ENCODE measurements at regions not wholly inside any gene's neighbourhood (a gene's known extent, or its start where the extent isn't known, plus 50 kb on each side); places are given as distances from the start of the nearest gene placed in this dataset.

DNA sequence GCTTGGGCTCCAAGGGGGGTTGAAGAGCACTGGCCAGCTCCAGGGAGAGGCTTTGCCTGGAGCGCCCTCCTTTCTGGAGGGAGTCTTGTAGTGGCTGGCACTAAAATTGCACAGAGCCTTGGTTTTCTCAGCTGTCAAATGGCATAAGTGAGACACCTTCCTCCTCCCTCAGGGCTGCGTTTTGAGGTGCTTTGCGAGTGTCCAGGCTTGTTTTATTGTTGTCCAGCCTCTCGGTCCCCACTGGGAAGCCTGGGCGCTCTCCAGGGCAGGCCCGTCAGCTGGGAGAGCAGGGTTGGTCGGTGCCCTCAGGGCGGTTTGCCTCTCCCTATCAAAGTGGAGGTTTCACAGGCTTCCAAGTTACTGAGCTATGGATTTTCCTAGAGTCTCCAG, 149.3 kb upstream of the B3GAT1 start:
- no peak for DNase-seq (ENCODE audit: low read depth)
- TF ChIP-seq, protein P1, sequence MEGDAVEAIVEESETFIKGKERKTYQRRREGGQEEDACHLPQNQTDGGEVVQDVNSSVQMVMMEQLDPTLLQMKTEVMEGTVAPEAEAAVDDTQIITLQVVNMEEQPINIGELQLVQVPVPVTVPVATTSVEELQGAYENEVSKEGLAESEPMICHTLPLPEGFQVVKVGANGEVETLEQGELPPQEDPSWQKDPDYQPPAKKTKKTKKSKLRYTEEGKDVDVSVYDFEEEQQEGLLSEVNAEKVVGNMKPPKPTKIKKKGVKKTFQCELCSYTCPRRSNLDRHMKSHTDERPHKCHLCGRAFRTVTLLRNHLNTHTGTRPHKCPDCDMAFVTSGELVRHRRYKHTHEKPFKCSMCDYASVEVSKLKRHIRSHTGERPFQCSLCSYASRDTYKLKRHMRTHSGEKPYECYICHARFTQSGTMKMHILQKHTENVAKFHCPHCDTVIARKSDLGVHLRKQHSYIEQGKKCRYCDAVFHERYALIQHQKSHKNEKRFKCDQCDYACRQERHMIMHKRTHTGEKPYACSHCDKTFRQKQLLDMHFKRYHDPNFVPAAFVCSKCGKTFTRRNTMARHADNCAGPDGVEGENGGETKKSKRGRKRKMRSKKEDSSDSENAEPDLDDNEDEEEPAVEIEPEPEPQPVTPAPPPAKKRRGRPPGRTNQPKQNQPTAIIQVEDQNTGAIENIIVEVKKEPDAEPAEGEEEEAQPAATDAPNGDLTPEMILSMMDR (IDR thresholded peaks at IDR 0.05; ENCODE audit: low read length, missing control alignments) = no peak
- no peak overlapping the region for H3K4me3 ChIP-seq (replicated peaks; ENCODE audit: low read depth, low read length)

DNA sequence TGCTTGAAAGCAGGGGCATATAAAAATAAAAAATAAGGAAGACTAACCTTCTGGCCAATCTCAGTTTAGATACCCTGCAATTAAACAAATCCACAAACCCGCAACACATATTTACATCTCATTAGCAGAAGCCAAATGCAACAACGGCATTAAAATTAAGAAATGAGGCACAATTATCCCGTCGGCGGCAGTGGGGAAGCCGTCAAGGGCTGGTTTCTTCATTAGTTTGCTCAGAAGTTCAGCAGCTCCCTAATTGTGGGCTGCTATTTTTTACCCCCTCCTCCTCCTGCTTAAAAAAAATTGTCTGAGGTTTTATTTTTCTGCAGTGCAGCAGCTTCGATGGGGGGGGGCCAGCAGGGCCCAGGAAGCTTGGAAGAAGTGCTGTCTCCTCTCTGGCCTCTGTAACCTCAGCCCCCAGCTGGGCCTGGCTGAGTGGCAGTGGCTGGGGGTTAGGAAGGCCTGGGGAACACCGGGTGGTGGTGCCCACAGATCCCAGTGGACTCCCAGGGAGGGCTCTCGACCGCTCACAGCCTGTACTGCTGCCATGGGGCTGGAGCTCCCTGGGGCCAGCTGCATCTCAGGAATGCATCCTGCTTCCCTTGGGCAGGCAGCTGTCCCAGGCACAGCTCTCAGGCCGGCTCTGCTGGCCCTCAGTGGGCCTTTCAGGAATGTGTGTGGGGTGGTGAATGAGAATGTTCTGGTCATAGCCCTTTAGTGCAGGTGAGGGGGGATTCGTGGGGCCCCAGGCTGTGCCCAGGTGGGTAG, 148.7 kb upstream of the B3GAT1 start:
- TF ChIP-seq, protein P1 (IDR thresholded peaks at IDR 0.05; ENCODE audit: low read length, missing control alignments) = no peak
- DNase-seq (ENCODE audit: low read depth) = no peak
- H3K4me3 ChIP-seq (replicated peaks; ENCODE audit: low read depth, low read length) = no peak overlapping the region

DNA sequence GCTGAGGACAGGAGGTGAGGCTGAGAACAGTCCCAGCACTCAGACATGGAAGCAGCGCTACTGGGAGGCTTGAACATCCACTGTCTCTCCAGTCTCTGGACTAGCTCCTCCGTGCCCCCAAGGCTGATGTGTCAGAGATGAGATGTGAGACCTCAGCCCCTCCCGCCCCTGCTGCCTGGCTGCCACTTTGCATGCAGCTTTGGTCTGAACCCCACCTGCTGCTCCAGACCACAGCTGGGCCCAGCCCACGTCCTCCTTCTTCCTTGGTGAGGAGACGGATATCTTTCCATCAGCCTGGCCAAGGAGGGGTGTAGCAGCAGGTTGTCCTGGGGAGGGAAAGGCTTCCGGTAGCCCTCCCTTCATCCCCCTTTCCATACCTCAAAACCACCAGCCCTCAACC, 148.0 kb upstream of the B3GAT1 start:
- H3K4me3 ChIP-seq (replicated peaks; ENCODE audit: low read depth, low read length) = no peak overlapping the region
- no peak for DNase-seq (ENCODE audit: low read depth)
- TF ChIP-seq, protein P1 (IDR thresholded peaks at IDR 0.05; ENCODE audit: low read length, missing control alignments) = no peak

DNA sequence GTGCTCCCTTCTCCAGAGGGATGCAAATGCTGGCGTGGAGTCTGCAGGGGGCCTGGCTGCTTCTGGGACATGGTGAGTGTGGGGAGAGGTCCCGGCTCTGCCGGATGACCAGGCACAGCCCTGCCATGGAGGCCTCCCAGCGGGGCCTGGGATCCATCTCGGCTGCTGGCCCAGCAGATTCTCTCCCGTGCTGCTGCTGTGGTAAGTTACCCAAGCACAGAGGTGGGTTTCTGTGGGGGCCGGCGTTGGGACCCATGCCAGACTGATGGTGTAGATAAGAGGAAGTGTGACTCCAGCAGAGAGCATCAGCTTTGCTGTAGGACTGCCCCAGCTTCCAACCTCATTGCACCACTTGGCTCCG, 147.5 kb upstream of the B3GAT1 start:
- DNase-seq (ENCODE audit: low read depth) = no peak
- H3K4me3 ChIP-seq (replicated peaks; ENCODE audit: low read depth, low read length) = no peak overlapping the region
- TF ChIP-seq, protein P1 (IDR thresholded peaks at IDR 0.05; ENCODE audit: low read length, missing control alignments) = no peak

DNA sequence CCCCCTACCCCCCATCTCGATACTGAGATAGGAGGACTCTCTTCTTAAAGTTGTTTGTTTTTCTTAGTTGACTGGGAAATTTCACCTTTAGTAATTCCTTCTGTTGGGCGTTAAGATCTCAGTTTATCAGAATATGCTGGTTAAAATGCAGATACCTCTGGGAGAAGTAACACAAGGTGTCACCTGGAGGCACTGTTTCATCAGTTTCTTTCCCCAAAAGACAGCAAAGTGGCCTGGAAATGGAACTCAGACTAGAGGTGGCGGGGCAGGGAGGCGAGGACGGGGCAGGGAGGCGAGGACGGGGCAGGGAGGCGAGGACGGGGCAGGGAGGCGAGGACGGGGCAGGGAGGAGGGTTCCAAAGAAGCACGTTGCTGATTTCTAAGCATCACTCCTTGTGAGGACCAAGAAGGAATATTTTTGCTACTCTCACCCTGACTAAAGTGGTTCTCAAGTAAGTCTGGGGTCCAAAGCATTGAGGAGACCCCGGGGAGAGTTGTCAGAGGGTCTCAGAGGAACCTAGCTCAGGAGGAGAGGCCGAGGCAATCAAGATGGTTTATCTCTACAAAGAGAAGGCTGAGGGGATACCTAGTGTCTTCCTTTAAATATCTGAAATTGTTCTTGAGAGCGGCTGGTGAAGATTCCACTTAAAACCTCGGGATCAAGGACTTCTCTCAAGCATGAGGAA, 147.0 kb upstream of the B3GAT1 start:
- DNase-seq (ENCODE audit: low read depth) = no peak
- no peak overlapping the region for H3K4me3 ChIP-seq (replicated peaks; ENCODE audit: low read depth, low read length)
- TF ChIP-seq, protein P1 (IDR thresholded peaks at IDR 0.05; ENCODE audit: low read length, missing control alignments) = no peak

DNA sequence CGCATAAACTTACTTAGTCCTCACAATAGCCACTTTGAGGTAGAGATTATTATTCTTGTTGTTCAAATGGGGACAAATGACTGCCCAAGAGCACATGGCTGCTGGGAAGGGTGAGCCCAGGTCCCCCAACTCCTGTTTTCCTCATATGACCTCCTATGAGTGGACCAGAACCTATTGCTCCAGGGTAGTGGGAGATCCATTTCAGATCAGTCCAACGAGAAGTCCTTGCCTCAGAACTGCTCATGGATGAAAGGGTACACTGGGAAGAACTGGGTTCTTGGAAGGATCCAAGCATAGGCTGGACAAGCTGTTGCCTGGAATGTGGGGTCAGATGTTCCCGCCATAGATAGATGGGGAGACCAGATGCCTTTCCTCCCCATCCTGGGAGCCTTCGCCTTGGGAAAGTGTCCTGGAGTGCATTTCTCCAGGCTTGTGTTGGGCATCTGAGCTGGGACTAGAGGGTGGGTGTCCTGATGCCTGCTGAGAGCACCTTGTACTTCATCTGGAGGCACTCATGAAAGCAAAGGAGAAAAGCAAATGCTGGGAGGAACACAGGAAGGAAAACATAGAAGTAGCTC, 146.3 kb upstream of the B3GAT1 start:
- H3K4me3 ChIP-seq (replicated peaks; ENCODE audit: low read depth, low read length) = no peak overlapping the region
- DNase-seq (ENCODE audit: low read depth) = no peak
- TF ChIP-seq, protein P1 (IDR thresholded peaks at IDR 0.05; ENCODE audit: low read length, missing control alignments) = no peak

All from fibroblast of pulmonary artery (primary cell).